Colonic mucosa (tissue), 4 donors: ENCODE measurements at regions not wholly inside any gene's neighbourhood (a gene's known extent, or its start where the extent isn't known, plus 50 kb on each side); places are given as distances from the start of the nearest gene placed in this dataset.
A peak's percentile ranks its signal among the peaks of the same experiment; 100 is the strongest.

Experiments used
- DNase-seq: peaks from one replicate; pipeline ENCODE4 v3.0.0-alpha.2; 2020
- H3K27ac ChIP-seq: fragments of 200-600 bp; one replicate; pipeline ENCODE4 v1.8.0; 2021
- H3K27me3 ChIP-seq: fragments of 200-600 bp; one replicate; pipeline ENCODE4 v1.8.0; 2021
- H3K36me3 ChIP-seq: fragments of 200-600 bp; one replicate; pipeline ENCODE4 v1.8.0; 2021
- H3K4me1 ChIP-seq: fragments of 200-600 bp; one replicate; pipeline ENCODE4 v1.8.0; 2021; ENCODE audit warnings: mild to moderate bottlenecking
- H3K4me3 ChIP-seq: fragments of 200-600 bp; one replicate; pipeline ENCODE4 v1.8.0; 2021
- H3K9ac ChIP-seq, 2 donors: one replicate each; pipeline ENCODE4 v1.7.0; 2013; ENCODE audit warnings: control low read depth in 2 of 2, low read depth in 2 of 2, low read length in 2 of 2
- H3K9me3 ChIP-seq: fragments of 200-600 bp; one replicate; pipeline ENCODE4 v1.8.0; 2021
- CTCF ChIP-seq: fragments of 200-600 bp; IDR thresholded peaks from one replicate; pipeline ENCODE4 v1.8.0; 2022; ENCODE audit warnings: antibody characterized with exemption, mild to moderate bottlenecking
- intact Hi-C: fragments of 100-400 bp; cut with DNase I; formaldehyde crosslinking; loops from one replicate; pipeline ENCODE4 v1.14.1; 2022
- donor health status: healthy.
- donor health status: DM: no; HTN: no; CAD: no.
- donor health status: DM: no; HTN: no; CAD: no.

GRCh38 chr20:39853050-39853449 lies 836.0 kb downstream of the MAFB start:
- DNase-seq, result no peak
- Histone ChIP-seq H3K4me3 (no peak overlapping the region), H3K27me3 (no peaks in the 10 kb centered on the region), H3K4me1 (no peaks in the 10 kb centered on the region), H3K9me3 (no peaks in the 10 kb centered on the region), H3K36me3 (no peaks in the 10 kb centered on the region), H3K9ac (no peak overlapping the region), H3K27ac (no peak overlapping the region)
- no peak for TF ChIP-seq CTCF
- intact Hi-C loops, result no loop called here

DNA sequence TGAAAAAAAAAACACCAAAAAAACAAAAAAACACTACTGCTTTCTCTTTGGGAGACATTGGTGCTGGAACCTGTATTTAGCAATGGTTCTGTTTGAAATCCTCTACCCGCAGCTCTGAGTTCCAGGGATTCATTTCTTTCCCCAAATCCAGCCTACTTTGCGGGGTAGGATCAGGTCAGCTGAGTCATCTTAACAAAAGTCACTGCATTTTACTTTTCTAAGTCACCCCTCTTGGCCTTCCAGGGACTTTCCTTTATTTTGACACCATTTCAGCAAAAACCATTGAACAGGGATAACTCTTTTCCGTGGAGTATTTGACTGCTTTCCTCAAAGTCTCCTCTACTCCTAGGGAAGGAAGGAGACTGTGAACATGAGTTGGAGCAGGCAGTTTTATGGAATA lies 837.6 kb downstream of the MAFB start:
- H3K4me3 ChIP-seq, result no peak overlapping the region
- TF ChIP-seq CTCF, result no peak

GRCh38 chr20:39850821-39851330 lies 838.2 kb downstream of the MAFB start:
- Histone ChIP-seq H3K36me3 (no peaks in the 10 kb centered on the region), H3K4me3 (no peak overlapping the region), H3K9ac (no peak overlapping the region), H3K27me3 (no peaks in the 10 kb centered on the region), H3K4me1 (no peaks in the 10 kb centered on the region), H3K9me3 (no peaks in the 10 kb centered on the region), H3K27ac (no peak overlapping the region)
- intact Hi-C loops, result no loop called here
- no peak for TF ChIP-seq CTCF
- DNase-seq, result no peak

More for the DNA sequence above, 837.6 kb downstream of the MAFB start:
- H3K4me1 ChIP-seq, result no peaks in the 10 kb centered on the region
- intact Hi-C loops, result no loop called here
- no peaks in the 10 kb centered on the region for H3K36me3 ChIP-seq
- no peaks in the 10 kb centered on the region for H3K9me3 ChIP-seq
- no peak overlapping the region for H3K9ac ChIP-seq
- DNase-seq, result no peak
- no peaks in the 10 kb centered on the region for H3K27me3 ChIP-seq
- H3K27ac ChIP-seq, result no peak overlapping the region

GRCh38 chr20:39850246-39850645 lies 838.8 kb downstream of the MAFB start:
- Histone ChIP-seq H3K4me1 (no peaks in the 10 kb centered on the region), H3K36me3 (no peaks in the 10 kb centered on the region), H3K9me3 (no peaks in the 10 kb centered on the region), H3K4me3 (no peak overlapping the region), H3K27me3 (no peaks in the 10 kb centered on the region), H3K9ac (no peak overlapping the region), H3K27ac (peak overlapping the region; percentile 29)
- intact Hi-C loops, result no loop called here
- DNase-seq, result no peak
- no peak for TF ChIP-seq CTCF

GRCh38 chr20:39849664-39850063 lies 839.4 kb downstream of the MAFB start:
- no peak for TF ChIP-seq CTCF
- Histone ChIP-seq H3K9ac (no peak overlapping the region), H3K4me1 (no peaks in the 10 kb centered on the region), H3K27ac (peak overlapping the region; percentile 29), H3K4me3 (no peak overlapping the region), H3K36me3 (no peaks in the 10 kb centered on the region), H3K9me3 (no peaks in the 10 kb centered on the region), H3K27me3 (no peaks in the 10 kb centered on the region)
- intact Hi-C loops, result no loop called here
- DNase-seq, result peak; percentile 54
